NCI-H1092 (cell line): ENCODE measurements at regions not wholly inside any gene's neighbourhood (a gene's known extent, or its start where the extent isn't known, plus 50 kb on each side); places are given as distances from the start of the nearest gene placed in this dataset.
A peak's percentile ranks its signal among the peaks of the same experiment; 100 is the strongest.

ENCODE experiments used
- DNase-seq: peaks from one replicate; lab custom pipeline; 2025; lab: John Stamatoyannopoulos, UW

- DNase-seq, result no peak
Observed at GRCh38 chr11:133695387-133695786, 149.9 kb downstream of the SPATA19 start.

- no peak for DNase-seq
Observed at GRCh38 chr11:133694701-133695100, 150.6 kb downstream of the SPATA19 start.

- no peak for DNase-seq
Observed at GRCh38 chr11:133693110-133693509, 152.2 kb downstream of the SPATA19 start.

GRCh38 chr11:133692126-133692934 is 153.0 kb downstream of the SPATA19 start:
- no peak for DNase-seq

- no peak for DNase-seq
Observed at GRCh38 chr11:133687781-133688180, 155.5 kb upstream of the OPCML start.

GRCh38 chr11:133681901-133682300 is 149.6 kb upstream of the OPCML start:
- DNase-seq, result peak; percentile 90

GRCh38 chr11:133679896-133680295 is 147.6 kb upstream of the OPCML start:
- DNase-seq, result no peak

- DNase-seq, result no peak
Observed at GRCh38 chr11:133678191-133678590, 145.9 kb upstream of the OPCML start.

GRCh38 chr11:133677387-133677786 is 145.1 kb upstream of the OPCML start:
- peak; percentile 20 for DNase-seq

GRCh38 chr11:133676265-133676664 is 144.0 kb upstream of the OPCML start:
- no peak for DNase-seq

GRCh38 chr11:133669371-133670053 is 137.2 kb upstream of the OPCML start:
- no peak for DNase-seq

- no peak for DNase-seq
Observed at GRCh38 chr11:133663135-133663985, 131.1 kb upstream of the OPCML start.

- DNase-seq, result no peak
Observed at GRCh38 chr11:133661846-133662245, 129.5 kb upstream of the OPCML start.

GRCh38 chr11:133660202-133660568 is 127.9 kb upstream of the OPCML start:
- DNase-seq, result no peak

- DNase-seq, result peak; percentile 35
Observed at GRCh38 chr11:133659538-133660201, 127.4 kb upstream of the OPCML start.

GRCh38 chr11:133657054-133657453 is 124.8 kb upstream of the OPCML start:
- DNase-seq, result no peak

- no peak for DNase-seq
Observed at GRCh38 chr11:133656082-133656635, 123.9 kb upstream of the OPCML start.

GRCh38 chr11:133654630-133655212 is 122.4 kb upstream of the OPCML start:
- DNase-seq, result no peak

- no peak for DNase-seq
Observed at GRCh38 chr11:133653336-133653735, 121.0 kb upstream of the OPCML start.

GRCh38 chr11:133650082-133650481 is 117.8 kb upstream of the OPCML start:
- DNase-seq, result no peak

- DNase-seq, result no peak
Observed at GRCh38 chr11:133649040-133649439, 116.7 kb upstream of the OPCML start.
